ENCODE measurements at regions not wholly inside any gene's neighbourhood (a gene's known extent, or its start where the extent isn't known, plus 50 kb on each side); places are given as distances from the start of the nearest gene placed in this dataset.

DNA sequence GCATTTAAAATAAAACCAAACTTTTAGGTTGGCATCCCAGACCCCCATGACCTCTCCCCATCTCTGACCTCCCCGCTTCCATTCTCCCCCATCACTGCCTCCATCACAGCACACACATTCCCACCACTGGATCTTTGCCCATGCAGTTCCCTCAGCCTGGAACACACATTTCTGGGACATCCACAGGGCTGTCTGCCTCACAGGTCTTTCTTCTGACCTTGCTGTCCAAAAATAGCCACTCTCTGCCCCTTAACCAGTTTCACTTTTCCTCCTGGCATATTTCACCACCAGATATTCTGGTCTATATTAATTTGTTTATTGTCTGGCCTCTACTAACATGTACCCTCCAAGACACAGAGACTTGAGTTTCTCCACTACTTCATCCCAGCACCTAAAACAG lies 75.2 kb upstream of the PRDM11 start:
- DNase-seq: no peak

DNA sequence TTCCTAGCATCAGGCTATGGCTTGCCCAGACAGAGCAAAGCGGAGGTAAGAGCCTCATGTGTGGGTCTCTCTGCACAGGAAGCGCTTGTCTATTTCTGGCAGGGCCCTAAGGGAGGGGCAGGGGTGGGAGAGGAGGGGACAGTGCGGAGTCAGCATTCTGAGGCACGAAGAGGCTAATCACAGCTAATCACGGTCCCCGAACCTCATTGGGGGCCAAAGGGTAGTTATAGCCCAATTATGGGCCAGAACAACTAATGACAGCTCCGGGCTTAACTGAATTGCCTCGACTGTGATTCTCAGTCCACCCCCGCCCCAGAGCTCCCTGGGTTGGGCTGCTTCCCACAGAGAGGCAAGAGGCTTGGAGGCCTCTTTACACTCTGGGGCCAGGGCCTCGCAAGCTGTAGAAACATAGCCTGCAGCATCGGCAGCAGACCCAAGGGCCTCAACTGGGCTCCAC lies 72.7 kb upstream of the PRDM11 start:
- no peak for DNase-seq

DNA sequence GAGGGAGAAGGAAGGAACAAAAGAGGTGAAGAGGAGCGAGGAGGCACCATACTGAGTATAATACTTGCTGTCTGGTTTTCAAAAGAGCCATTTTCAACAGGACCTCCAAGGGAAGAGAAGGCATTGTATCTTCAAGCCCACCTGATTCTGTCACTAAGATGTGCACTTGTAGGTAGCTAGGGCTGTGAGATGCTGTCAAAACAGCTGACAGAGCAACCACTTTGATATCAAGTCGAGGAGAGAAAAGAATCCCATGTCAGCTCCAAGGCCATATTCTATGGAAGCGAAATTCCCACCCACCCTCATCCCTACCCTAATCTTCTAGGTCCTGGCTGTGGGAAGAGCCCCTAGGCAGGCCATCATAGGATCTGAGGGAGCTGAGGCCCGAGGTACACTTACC lies 70.9 kb upstream of the PRDM11 start:
- no peak for DNase-seq

- DNase-seq: no peak
Measured at GRCh38 chr11:45075952-45076351, 70.5 kb upstream of the PRDM11 start.

DNA sequence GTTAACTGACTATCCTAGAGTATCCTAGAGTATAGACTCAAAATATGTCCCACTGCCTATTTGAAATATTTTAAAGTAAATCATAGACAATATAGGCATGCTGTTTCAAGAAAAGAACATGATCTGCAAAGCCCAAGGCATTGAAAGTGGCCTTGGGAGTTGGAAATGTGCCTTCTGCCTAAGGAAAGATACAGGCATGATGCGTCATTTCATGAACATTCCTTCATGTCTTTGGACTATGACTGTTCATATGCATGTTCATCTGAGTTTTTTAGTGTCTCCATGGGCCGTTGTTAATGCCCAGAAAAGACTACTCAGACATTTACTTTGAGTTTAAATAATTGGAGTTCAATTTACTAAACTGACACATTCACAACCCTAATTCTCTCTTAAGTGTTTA lies 69.7 kb upstream of the PRDM11 start:
- no peak for DNase-seq

- no peak for DNase-seq
Measured at GRCh38 chr11:45078236-45079074, 68.0 kb upstream of the PRDM11 start.

DNA sequence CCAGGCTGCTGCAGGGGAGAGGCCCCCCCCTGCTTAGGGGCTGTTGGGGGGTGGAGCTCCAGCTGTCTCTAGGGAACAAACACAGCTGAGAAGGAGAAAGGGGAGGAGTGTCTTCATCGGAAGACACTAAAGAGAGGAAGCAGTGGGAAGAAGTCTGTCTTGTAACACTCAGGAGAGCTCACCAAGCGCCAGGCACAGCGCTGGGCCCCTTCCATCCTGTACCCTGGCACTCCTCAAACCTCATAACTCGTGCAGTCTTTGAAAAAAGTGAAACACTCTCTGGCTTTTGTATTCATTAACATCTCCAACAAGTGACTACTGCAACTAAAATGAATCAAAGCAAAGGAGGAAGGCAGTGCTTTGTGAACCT lies 67.4 kb upstream of the PRDM11 start:
- DNase-seq: no peak

DNA sequence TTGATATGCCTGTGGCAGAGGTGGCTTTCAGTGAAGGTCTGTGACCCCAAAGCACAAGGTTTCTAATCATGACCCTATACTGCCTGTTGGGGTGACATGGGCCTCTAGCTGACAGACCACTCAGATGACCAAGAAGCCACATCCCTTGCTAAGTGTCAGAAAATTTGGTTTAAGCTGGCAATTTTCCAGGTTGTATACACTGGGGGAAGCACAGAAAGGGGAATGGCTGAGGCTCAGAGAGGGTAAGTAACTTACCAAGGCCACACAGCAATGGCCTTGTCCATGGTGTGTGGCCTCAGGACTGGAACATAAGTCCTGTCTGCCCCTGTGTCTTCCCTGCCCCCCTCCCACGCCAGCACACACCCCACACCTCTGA lies 66.9 kb upstream of the PRDM11 start:
- no peak for DNase-seq

GRCh38 chr11:45079943-45080719 lies 66.3 kb upstream of the PRDM11 start:
- peak; percentile 66 to 71 for DNase-seq

- DNase-seq: peak; percentile 22 to 43
Measured at GRCh38 chr11:45082744-45083543, 63.5 kb upstream of the PRDM11 start.

DNA sequence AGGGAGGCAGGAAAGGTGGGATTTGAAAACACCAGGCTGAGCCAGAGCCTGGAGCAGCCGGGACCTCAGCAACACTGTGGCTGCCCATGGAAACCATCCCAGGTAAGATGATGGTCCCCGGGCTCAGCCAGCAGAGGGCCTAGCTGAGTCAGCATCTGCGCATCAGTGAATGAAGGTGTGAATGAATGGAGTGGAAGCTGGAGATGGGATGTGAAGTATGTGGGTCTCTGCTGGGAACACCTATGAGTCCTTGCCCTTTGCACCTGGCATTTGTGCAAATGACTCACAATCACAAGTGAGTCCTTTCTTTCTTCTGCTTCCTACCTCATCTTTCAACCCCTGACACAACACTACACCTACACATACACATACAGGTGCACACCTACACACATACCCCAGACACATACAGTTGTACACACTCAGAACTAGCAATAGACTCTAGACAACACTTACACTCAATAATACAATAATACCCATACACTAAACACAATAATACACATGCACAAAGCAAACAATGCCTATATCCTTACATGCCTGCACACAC lies 62.8 kb upstream of the PRDM11 start:
- no peak for DNase-seq

DNA sequence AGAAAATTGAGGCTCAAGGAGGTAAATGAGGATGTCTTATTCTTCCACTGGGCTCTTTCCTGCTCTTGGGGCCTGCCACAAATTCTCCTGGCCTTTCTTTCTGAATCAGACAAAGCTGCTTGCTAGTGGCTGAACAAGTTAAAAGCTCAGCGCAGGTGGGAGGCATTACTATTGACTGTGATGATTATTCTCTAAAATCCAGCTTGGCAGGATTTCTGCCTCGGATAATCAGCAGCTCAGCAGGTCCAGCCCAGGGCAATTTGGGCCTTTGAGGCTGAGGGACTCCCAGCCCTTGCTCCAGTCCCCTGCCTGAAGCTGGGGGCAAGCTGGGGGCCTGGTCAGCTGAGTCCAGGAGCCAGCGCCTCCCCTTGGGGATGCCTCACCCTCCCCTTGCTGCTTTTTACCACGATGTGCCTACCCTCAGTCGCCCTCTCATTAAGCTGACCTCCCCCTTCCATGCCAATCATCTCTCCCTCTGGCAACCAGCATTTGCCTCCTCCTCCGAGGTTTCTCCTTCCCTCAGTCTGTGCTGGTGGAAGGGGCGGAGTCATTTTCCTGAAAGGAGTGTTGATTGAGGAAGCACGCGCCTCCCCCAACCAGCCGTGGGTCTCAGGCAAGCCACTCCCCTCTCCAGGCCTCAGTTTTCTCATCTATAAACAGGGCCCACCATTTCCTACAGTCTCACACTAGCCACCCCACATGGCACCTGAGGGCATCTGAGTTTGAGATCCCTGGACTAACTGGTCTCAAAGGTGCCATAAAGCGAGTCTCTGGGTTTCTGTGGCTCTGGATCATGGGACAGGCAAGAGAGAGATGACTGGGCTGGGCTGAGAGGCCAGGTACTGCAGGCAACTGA lies 60.6 kb upstream of the PRDM11 start:
- DNase-seq: no peak

DNA sequence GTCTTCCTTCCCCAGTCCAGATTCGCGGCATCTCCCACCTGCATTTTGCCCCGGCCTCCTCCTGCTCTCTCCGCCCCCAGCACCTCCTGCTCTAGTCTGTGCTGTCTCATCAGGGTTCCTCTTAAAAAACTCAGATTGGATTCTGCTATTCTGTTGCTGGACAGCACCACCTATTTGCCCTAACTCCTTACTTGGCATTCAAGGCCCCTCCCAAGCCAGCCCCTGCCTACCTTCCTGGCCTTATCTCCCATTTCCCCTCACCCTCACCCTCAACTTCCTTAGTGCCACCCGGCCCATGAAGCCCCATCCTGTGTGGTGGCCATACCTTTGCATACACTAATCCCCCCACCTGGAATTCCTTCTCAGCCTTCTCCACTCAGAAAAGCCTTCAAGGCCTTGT lies 59.9 kb upstream of the PRDM11 start:
- no peak for DNase-seq

GRCh38 chr11:45087086-45087899 lies 59.1 kb upstream of the PRDM11 start:
- no peak for DNase-seq

DNA sequence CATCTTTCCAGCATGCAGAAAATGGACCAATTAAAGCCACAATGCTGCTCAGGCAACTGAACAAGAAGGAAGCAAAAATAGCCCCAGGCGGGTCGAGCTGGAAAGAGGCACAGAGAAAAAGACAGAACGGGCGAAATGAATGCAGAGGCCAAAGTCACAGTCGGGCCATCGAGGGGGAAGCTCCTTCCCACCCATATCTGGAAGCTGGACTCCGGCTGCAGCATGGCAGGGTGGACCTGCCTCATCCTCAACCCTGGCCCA lies 58.6 kb upstream of the PRDM11 start:
- no peak for DNase-seq

GRCh38 chr11:45089251-45089650 lies 57.2 kb upstream of the PRDM11 start:
- no peak for DNase-seq

DNA sequence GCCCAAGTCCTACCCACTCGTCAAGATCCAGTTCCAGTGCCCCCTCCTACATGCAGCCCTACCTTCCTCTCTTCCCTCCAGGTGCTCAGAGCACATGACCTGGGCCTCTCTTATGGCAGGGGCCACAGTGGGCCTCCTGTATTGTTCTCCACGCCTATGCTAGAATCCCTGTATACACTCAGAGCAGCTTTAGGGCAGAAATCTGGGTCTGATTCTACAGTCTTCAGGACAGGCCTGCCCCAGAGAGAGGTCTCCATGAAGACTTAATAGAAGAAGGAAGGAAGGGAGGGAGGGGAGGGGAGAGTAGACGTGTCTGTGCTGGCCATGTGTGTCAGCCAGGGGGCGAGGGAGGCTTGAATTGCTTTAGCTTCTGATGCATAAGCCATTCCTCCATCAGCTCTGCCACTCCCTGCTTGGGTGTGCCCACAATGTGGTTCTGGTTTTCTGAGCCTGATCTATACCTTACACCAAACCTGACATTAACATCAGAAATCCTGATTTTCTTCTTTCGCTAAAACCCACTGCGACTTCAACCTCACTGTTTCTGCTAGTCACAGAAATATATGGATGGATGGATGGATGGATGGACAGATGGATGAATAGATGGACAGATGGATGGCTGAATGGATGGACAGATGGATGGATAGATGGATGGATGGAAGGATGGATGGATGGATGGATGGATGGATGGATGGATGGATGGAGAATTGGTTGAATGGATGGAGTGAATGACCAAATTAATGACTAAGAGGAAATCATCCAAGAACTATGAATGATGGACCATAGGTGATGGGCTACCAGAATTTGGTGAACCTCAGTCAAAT lies 56.6 kb upstream of the PRDM11 start:
- DNase-seq: no peak

GRCh38 chr11:45090607-45091006 lies 55.8 kb upstream of the PRDM11 start:
- DNase-seq: no peak

- no peak for DNase-seq
Measured at GRCh38 chr11:45091563-45092403, 54.7 kb upstream of the PRDM11 start.

DNA sequence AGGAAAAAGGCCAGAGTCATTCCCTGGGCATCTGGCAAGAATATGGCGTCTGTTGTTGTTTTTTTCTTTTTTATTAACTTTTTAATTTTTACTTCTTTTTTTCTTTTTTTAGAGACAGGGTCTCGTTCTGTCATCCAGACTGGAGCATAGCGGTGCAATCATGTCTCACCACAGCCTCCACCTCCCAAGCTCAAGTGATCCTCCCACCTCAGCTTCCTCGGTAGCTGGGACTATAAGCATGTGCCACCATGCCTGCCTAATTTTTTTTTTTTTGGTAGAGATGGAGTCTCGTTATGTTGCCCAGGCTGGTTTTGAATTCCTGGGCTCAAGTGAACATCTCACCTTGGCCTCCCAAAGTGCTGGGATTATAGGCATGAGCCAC lies 54.0 kb upstream of the PRDM11 start:
- no peak for DNase-seq
